ENCODE measurements at regions not wholly inside any gene's neighbourhood (a gene's known extent, or its start where the extent isn't known, plus 50 kb on each side); places are given as distances from the start of the nearest gene placed in this dataset.

DNA sequence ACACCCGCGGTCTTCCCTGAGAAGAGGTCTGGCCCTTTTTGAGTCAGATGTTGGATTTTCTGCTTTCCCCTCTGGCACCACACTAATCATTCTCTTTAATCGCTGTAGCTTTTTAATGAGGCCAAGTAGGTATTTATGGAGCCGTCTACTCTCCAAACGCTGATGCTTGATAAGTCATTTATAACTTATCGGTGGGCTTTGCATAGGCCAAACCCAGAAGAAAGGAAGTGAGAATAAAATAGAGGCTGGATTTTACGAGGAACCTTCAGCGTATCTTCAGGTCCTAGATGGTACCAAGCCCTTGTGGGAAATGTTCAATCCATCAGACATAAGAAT, 142.5 kb upstream of the CTAGE1 start:
- TF ChIP-seq, protein P1, sequence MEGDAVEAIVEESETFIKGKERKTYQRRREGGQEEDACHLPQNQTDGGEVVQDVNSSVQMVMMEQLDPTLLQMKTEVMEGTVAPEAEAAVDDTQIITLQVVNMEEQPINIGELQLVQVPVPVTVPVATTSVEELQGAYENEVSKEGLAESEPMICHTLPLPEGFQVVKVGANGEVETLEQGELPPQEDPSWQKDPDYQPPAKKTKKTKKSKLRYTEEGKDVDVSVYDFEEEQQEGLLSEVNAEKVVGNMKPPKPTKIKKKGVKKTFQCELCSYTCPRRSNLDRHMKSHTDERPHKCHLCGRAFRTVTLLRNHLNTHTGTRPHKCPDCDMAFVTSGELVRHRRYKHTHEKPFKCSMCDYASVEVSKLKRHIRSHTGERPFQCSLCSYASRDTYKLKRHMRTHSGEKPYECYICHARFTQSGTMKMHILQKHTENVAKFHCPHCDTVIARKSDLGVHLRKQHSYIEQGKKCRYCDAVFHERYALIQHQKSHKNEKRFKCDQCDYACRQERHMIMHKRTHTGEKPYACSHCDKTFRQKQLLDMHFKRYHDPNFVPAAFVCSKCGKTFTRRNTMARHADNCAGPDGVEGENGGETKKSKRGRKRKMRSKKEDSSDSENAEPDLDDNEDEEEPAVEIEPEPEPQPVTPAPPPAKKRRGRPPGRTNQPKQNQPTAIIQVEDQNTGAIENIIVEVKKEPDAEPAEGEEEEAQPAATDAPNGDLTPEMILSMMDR (IDR thresholded peaks at IDR 0.05) = no peak
- TF ChIP-seq POLR2A (IDR thresholded peaks at IDR 0.05) = no peak

Data from adrenal gland (tissue), 5 donors.